Transverse colon (tissue), 1 donor: ENCODE measurements at regions not wholly inside any gene's neighbourhood (a gene's known extent, or its start where the extent isn't known, plus 50 kb on each side); places are given as distances from the start of the nearest gene placed in this dataset.

Source experiments
- EP300 ChIP-seq: sonication (generic); formaldehyde crosslinking; IDR thresholded peaks from one replicate; pipeline ENCODE4 v1.6.1; 2017; ENCODE audit warnings: antibody characterized with exemption, low read depth
- POLR2A ChIP-seq: fragments of 450-650 bp; IDR thresholded peaks from one replicate; pipeline ENCODE4 v1.6.1; 2016; ENCODE audit warnings: antibody characterized with exemption, mild to moderate bottlenecking, moderate library complexity

DNA sequence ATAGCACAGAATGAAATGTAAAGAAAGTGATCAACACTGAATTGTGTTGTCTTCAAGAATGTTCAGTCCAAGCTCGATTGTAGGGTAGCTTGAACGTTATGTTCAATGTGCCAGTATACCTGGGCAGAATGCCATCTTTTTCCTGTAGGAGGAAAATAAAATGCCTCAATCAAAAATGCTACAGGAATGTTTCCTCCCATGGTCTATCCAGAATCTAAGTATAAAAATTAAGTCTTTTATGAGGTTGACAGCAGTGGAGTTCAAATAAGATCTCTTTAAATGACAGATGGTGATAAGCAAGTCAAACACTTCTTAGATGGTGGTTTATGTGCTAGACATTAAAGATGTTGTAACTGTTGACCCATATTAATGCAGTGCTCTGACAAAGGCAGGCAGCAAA is 488.6 kb downstream of the CSNK1G3 start:
- TF ChIP-seq POLR2A, result no peak
- no peak for TF ChIP-seq EP300
